Lower leg skin (tissue), 4 donors: ENCODE measurements at regions not wholly inside any gene's neighbourhood (a gene's known extent, or its start where the extent isn't known, plus 50 kb on each side); places are given as distances from the start of the nearest gene placed in this dataset.

Experiments
- DNase-seq, 2 donors: peaks; one replicate each; pipeline ENCODE4 v3.0.0-alpha.2; 2019; ENCODE audit warnings: low spot score in 2 of 2
- H3K4me3 ChIP-seq: fragments of 200-600 bp; sonication (generic); 2 replicates; pipeline ENCODE4 v1.5.1; 2017; ENCODE audit warnings: mild to moderate bottlenecking, low read depth; ENCODE audit not compliant: poor library complexity, severe bottlenecking
- POLR2A ChIP-seq, 2 donors: fragments of 450-650 bp; IDR thresholded peaks; one replicate each; pipeline ENCODE4 v1.6.1; 2016 to 2017; ENCODE audit warnings: antibody characterized with exemption in 2 of 2, mild to moderate bottlenecking in 1 of 2, moderate library complexity in 1 of 2
- WGBS, 2 donors: methylation state at CpG; one replicate each; pipeline ENCODE4 v1.1.5; 2018; 5-methylcytosine and 5-hydroxymethylcytosine counted together
- intact Hi-C: fragments of 100-400 bp; cut with DNase I; formaldehyde crosslinking; loops from one replicate; pipeline ENCODE4 v1.15.0; 2023; ENCODE audit warnings: low total_unique reads
- TF ChIP-seq, protein P1 (sequence below), 3 donors: fragments of 450-650 bp; IDR thresholded peaks; one replicate each; pipeline ENCODE4 v1.5.1; 2016; ENCODE audit warnings: antibody characterized with exemption in 3 of 3, mild to moderate bottlenecking in 3 of 3, moderate library complexity in 2 of 3

DNA sequence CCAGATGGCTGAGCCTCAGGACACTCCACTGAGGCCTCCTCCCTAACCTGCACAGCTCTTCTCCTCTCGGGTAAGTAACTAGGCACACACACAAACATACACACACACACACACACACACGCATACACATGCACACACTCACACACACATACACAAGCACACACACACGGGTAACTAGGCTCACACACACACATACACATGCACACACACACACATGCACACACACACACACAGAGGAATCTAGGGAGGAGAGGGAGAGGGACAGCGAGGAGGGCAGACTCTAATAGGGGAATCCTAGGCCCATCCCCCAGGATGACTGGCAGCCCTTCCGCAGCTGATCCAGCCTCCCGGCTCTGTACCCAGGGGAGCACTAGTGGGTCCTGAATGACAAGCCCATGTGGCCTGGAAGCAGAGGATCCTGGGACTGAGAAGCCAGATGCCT, 177.4 kb upstream of the LINGO1 start:
- no peak overlapping the region for H3K4me3 ChIP-seq
- no peak for TF ChIP-seq POLR2A (IDR thresholded peaks at IDR 0.05)
- intact Hi-C loops = no loop called here
- no peak for DNase-seq
- 67 to 73% methylated on average over 4 to 6 of the region's 6 CpGs for WGBS, 2 donors

DNA sequence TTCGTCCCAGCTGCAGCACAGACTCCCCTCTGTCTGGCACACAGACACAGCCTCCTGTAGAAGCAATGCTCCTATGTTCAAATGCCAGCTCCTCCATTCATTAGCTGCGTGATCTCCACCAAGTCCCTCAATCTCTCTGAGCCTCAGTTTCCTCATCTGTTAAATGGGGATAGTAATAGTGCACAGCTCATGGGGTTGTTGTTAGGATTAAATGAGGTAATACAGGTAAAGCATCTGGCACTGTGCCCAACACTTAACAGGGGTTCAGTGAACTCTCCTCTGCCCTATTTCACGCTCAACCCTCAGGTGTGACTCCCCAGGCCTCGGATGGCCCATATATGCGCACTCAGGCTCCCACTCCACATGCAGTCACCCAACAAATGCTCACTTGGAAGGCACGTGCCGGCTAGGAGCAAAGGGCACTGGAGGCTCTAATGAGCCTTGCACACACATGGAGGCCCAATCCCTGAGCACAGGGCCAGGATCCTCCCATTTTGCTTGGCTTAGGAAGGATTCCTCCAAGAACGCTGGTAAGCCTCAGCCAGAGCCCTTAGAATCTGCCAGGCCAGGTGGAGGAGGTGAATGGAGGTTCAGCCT, 176.0 kb upstream of the LINGO1 start:
- 89 to 94% methylated on average over 8 of the region's 8 CpGs for WGBS, 2 donors

DNA sequence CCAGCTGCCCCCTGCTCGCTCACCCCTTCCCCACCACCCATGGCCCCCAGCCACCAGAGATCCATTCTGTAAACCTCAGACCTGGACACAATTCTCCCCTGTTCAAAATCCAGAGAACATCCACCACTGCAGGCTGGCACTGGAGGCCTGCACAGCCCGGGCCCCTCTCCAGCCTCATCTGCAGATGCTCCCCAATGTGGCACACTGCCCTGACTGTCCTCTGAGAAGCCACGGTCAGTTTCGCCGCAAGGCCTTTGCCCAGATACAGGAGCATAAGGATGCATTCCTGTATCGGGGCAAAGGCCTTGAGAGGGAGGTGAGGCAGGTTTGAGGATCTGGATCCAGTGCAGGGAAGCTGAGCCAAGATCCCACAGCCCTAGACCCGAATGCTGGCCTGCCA, 175.4 kb upstream of the LINGO1 start:
- TF ChIP-seq POLR2A (IDR thresholded peaks at IDR 0.05) = no peak
- DNase-seq = no peak
- no peak overlapping the region for H3K4me3 ChIP-seq
- intact Hi-C loops = no loop called here
- 66 to 72% methylated on average over 7 of the region's 7 CpGs for WGBS, 2 donors

More for the DNA sequence above, 176.0 kb upstream of the LINGO1 start:
- intact Hi-C loops = no loop called here
- TF ChIP-seq, protein P1, sequence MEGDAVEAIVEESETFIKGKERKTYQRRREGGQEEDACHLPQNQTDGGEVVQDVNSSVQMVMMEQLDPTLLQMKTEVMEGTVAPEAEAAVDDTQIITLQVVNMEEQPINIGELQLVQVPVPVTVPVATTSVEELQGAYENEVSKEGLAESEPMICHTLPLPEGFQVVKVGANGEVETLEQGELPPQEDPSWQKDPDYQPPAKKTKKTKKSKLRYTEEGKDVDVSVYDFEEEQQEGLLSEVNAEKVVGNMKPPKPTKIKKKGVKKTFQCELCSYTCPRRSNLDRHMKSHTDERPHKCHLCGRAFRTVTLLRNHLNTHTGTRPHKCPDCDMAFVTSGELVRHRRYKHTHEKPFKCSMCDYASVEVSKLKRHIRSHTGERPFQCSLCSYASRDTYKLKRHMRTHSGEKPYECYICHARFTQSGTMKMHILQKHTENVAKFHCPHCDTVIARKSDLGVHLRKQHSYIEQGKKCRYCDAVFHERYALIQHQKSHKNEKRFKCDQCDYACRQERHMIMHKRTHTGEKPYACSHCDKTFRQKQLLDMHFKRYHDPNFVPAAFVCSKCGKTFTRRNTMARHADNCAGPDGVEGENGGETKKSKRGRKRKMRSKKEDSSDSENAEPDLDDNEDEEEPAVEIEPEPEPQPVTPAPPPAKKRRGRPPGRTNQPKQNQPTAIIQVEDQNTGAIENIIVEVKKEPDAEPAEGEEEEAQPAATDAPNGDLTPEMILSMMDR (IDR thresholded peaks at IDR 0.05) = no peak
- no peak for TF ChIP-seq POLR2A (IDR thresholded peaks at IDR 0.05)
- H3K4me3 ChIP-seq = no peak overlapping the region
- no peak for DNase-seq

DNA sequence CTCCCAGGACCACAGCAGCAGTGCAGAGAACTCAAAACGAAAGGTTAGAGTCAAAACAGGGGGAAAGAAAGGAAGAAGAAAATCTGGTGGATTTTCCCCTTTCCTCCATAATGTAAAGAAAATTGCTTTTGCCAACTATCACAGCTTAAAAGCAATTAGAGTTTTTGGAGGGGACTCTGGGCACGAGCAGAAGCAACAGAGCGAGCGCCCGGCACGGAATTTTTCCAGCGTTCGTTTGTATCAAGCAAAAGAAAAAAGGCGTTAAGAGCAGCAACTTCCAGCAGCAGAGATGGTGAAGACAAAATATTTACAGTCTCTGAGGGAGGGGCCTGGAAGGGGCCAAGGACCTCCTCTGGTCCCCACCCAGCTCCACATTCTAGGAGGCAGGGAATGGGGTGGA, 174.9 kb upstream of the LINGO1 start:
- TF ChIP-seq, protein P1 (IDR thresholded peaks at IDR 0.05) = no peak
- TF ChIP-seq POLR2A (IDR thresholded peaks at IDR 0.05) = no peak
- WGBS, 2 donors = 77 to 84% methylated on average over 9 of the region's 9 CpGs
- DNase-seq = no peak
- H3K4me3 ChIP-seq = no peak overlapping the region
- intact Hi-C loops = no loop called here

DNA sequence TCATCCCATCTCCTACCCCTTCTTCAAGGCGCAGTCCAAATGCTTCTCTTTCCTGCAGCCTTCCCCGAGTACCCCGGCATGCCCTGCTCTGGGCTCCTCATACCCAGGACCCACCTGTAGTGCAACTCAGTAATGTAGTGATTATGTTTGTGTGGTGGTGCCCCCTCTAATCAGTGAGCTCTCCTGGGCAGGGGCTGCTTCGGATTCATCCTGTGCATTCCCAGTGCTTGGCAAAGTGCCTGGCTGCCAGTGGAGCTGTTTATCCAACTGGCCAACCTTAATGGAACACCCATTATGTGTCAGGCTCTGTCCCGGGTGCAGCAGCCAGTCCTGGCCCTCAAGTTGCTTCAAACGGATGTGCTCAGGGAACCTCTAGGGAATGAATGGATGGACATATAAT, 174.4 kb upstream of the LINGO1 start:
- WGBS, 2 donors = 60 to 66% methylated on average over 6 of the region's 6 CpGs
- intact Hi-C loops = no loop called here
- H3K4me3 ChIP-seq = no peak overlapping the region
- no peak for DNase-seq
- TF ChIP-seq, protein P1 (IDR thresholded peaks at IDR 0.05) = no peak
- no peak for TF ChIP-seq POLR2A (IDR thresholded peaks at IDR 0.05)

DNA sequence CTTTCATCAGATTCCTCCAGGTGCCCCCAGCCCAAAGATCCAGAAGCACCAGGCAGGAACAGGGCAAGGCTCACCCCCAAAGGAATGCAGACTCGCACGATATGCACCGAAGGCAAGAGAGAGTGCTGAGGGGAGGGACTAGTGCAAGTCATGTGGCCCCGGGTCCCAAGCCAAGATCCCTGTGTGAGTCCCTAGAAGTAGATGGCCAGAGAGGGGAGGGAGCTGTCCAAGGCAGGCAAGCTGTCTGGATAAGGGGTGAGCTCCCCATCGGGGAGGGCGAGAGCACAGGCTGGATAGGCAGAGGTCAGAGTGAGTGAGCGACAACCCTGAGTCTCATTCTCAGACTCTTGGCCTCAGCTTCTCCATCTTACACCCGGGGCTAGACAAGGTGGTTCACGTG, 171.5 kb upstream of the LINGO1 start:
- TF ChIP-seq, protein P1 (IDR thresholded peaks at IDR 0.05) = no peak
- TF ChIP-seq POLR2A (IDR thresholded peaks at IDR 0.05) = no peak
- intact Hi-C loops = no loop called here
- DNase-seq = no peak
- WGBS, 2 donors = 68 to 74% methylated on average over 7 to 9 of the region's 9 CpGs
- no peak overlapping the region for H3K4me3 ChIP-seq

DNA sequence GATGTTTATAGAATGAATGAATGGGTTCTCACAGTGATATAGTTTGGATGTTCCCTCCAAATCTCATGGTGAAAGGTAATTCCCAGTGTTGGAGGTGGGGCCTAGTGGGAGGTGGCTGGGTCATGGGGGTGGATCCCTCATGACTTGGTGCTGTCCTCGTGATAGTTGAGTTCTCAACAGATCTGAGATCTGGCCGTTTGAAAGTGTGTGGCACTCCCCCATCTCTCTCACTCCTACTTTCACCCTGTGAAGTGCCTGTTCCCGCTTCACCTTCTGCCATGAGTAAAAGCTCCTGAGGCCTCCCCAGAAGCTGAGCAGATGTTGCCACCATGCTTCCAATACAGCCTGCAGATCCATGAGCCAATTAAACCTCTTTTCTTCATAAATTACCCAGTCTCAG, 170.8 kb upstream of the LINGO1 start:
- intact Hi-C loops = no loop called here
- DNase-seq = no peak
- 53 to 60% methylated on average over 3 of the region's 3 CpGs for WGBS, 2 donors
- no peak for TF ChIP-seq POLR2A (IDR thresholded peaks at IDR 0.05)
- TF ChIP-seq, protein P1 (IDR thresholded peaks at IDR 0.05) = no peak
- H3K4me3 ChIP-seq = no peak overlapping the region
